ENCODE measurements at regions not wholly inside any gene's neighbourhood (a gene's known extent, or its start where the extent isn't known, plus 50 kb on each side); places are given as distances from the start of the nearest gene placed in this dataset.

- TF ChIP-seq REST (IDR thresholded peaks at IDR 0.05; ENCODE audit: borderline replicate concordance in 1 of 2, low read depth in 1 of 2, low read length in 2 of 2) (no peak), MTERF4 (CRISPR knock-in tag; IDR thresholded peaks at IDR 0.05) (no peak), PLSCR1 (CRISPR knock-in tag; IDR thresholded peaks at IDR 0.05; ENCODE audit: borderline replicate concordance) (no peak), E2F5 (CRISPR knock-in tag; conservative IDR thresholded peaks at IDR 0.05) (no peak), ZNF530 (CRISPR knock-in tag; IDR thresholded peaks at IDR 0.05; ENCODE audit: low read depth) (no peak), ZMYM3 (CRISPR knock-in tag; IDR thresholded peaks at IDR 0.05) (no peak), ZNF629 (CRISPR knock-in tag; conservative IDR thresholded peaks at IDR 0.05) (no peak), ETV6 (CRISPR knock-in tag; conservative IDR thresholded peaks at IDR 0.05) (no peak), ZNF83 (CRISPR knock-in tag; IDR thresholded peaks at IDR 0.05; ENCODE audit: borderline replicate concordance) (no peak), ATF6 (CRISPR knock-in tag; conservative IDR thresholded peaks at IDR 0.05) (no peak), ZC3H4 (CRISPR knock-in tag; IDR thresholded peaks at IDR 0.05; ENCODE audit: borderline replicate concordance) (no peak), ZFAT (CRISPR knock-in tag; conservative IDR thresholded peaks at IDR 0.05) (no peak)
These were observed 69.8 kb upstream of the EDAR start (continued) for GRCh38 chr2:109058802-109059201.
